ENCODE measurements at regions not wholly inside any gene's neighbourhood (a gene's known extent, or its start where the extent isn't known, plus 50 kb on each side); places are given as distances from the start of the nearest gene placed in this dataset.

DNA sequence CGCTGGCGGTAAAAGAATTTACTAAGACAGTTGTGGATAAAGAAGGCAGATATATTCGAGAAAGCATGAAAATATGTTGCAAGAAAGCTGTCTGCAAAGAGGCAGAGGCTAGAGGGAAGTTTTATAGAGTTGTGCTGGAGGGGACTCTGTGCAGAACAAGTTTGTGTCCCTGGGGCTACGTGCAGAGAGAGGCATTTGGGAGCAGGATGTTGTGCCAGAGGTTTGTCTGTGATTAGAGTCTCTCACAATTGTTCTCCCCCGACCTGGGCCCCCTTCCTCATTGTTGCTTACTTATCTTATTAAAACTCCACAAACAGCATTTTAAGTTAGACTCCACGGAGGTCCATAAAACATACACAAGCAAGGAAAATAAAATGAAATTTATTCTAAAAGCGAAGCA lies 831.3 kb downstream of the NLGN4X start:
- intact Hi-C loops (cut with micrococcal nuclease), result no loop called here

DNA sequence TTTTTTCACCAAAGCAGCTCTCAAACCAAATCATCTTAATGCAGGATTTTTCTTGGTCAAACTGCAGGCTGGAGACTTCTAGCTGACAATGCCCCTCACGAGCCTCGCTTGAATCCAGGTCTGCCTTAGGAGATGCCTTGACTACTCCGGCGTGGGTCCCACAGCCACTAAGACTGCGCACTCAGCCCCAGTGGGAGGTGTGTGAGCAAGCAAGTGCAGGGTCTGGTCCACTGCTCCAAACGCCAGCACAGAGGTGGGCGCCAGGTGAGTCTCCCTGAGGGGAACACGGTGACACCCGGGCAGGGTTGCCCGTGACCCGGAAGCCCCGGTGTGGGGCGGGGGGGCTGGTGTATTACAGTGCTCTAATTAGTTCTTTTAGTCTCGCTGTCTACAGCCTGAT lies 838.3 kb downstream of the NLGN4X start:
- Histone ChIP-seq H3F3A (ENCODE audit: low read length, unreplicated experiment) (no peaks in the 10 kb centered on the region), H3K36me3 (ENCODE audit: low read depth, low read length) (no peaks in the 10 kb centered on the region), H3K4me3 (ENCODE audit: low read length) (no peak overlapping the region), H2AFZ (ENCODE audit: low read length) (no peak overlapping the region), H3K4me2 (ENCODE audit: low read length) (no peak overlapping the region), H3K9me2 (replicated peaks; ENCODE audit: low read length) (no peaks in the 10 kb centered on the region), H3K9me3 (ENCODE audit: low read length) (no peaks in the 10 kb centered on the region), H3K9ac (ENCODE audit: low read length) (no peak overlapping the region), H3K27ac (ENCODE audit: low read length) (no peak overlapping the region), H3K4me1 (ENCODE audit: insufficient read depth, low read length) (no peaks in the 10 kb centered on the region), H3K79me2 (ENCODE audit: low read length) (no peaks in the 10 kb centered on the region), H3K27me3 (ENCODE audit: low read length) (no peaks in the 10 kb centered on the region), H4K20me1 (ENCODE audit: low read length) (no peaks in the 10 kb centered on the region)
- no peak for ATAC-seq
- intact Hi-C loops (cut with micrococcal nuclease), result no loop called here
- ChIA-PET CTCF (no interaction called here), POLR2A (ENCODE audit: unreplicated experiment) (no interaction called here)
- no peak for DNase-seq
- TF ChIP-seq, protein P1, sequence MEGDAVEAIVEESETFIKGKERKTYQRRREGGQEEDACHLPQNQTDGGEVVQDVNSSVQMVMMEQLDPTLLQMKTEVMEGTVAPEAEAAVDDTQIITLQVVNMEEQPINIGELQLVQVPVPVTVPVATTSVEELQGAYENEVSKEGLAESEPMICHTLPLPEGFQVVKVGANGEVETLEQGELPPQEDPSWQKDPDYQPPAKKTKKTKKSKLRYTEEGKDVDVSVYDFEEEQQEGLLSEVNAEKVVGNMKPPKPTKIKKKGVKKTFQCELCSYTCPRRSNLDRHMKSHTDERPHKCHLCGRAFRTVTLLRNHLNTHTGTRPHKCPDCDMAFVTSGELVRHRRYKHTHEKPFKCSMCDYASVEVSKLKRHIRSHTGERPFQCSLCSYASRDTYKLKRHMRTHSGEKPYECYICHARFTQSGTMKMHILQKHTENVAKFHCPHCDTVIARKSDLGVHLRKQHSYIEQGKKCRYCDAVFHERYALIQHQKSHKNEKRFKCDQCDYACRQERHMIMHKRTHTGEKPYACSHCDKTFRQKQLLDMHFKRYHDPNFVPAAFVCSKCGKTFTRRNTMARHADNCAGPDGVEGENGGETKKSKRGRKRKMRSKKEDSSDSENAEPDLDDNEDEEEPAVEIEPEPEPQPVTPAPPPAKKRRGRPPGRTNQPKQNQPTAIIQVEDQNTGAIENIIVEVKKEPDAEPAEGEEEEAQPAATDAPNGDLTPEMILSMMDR (conservative IDR thresholded peaks at IDR 0.05; ENCODE audit: low read depth, low read length), result no peak
- TF ChIP-seq EZH2phosphoT487 (IDR thresholded peaks at IDR 0.05; ENCODE audit: borderline replicate concordance, low read length) (no peak), EZH2 (IDR thresholded peaks at IDR 0.05; ENCODE audit: low read length, unreplicated experiment) (no peak)
- no TSS peak for BruUV-seq (replicated peaks)

More for the DNA sequence above, 831.3 kb downstream of the NLGN4X start:
- DNase-seq (no peak), ATAC-seq (no peak)
- Histone ChIP-seq H3K4me2 (ENCODE audit: low read length) (no peak overlapping the region), H3K9me2 (replicated peaks; ENCODE audit: low read length) (no peaks in the 10 kb centered on the region), H3K9ac (ENCODE audit: low read length) (no peak overlapping the region), H3K4me3 (ENCODE audit: low read length) (no peak overlapping the region), H3K79me2 (ENCODE audit: low read length) (no peaks in the 10 kb centered on the region), H2AFZ (ENCODE audit: low read length) (no peak overlapping the region), H3K4me1 (ENCODE audit: insufficient read depth, low read length) (no peaks in the 10 kb centered on the region), H3F3A (ENCODE audit: low read length, unreplicated experiment) (no peaks in the 10 kb centered on the region), H4K20me1 (ENCODE audit: low read length) (no peaks in the 10 kb centered on the region), H3K36me3 (ENCODE audit: low read depth, low read length) (no peaks in the 10 kb centered on the region), H3K27ac (ENCODE audit: low read length) (no peak overlapping the region), H3K9me3 (ENCODE audit: low read length) (no peaks in the 10 kb centered on the region), H3K27me3 (ENCODE audit: low read length) (no peaks in the 10 kb centered on the region)
- ChIA-PET CTCF (no interaction called here), POLR2A (ENCODE audit: unreplicated experiment) (no interaction called here)
- no TSS peak for BruUV-seq (replicated peaks)
- TF ChIP-seq, protein P1 (conservative IDR thresholded peaks at IDR 0.05; ENCODE audit: low read depth, low read length), result no peak
- TF ChIP-seq EZH2 (IDR thresholded peaks at IDR 0.05; ENCODE audit: low read length, unreplicated experiment) (no peak), EZH2phosphoT487 (IDR thresholded peaks at IDR 0.05; ENCODE audit: borderline replicate concordance, low read length) (no peak)

DNA sequence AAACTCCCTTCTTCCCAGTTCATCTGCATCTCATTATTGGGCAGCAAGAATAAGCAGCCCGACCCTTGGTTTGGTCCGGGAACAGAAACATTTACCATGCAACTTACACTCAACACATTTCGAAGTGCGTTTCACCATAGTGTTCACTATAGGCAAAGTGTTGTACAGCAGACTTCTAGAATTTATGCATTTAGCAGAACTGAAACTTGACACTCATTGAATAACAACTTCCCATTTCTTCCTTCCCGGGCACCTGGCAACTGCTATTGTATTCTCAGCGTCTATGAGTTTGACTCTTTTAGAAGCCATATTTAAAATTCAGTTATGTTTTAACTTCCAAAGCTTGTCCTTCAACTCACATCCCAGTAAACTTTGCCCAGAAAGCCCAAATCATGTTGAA lies 840.6 kb downstream of the NLGN4X start:
- DNase-seq (no peak), ATAC-seq (no peak)
- intact Hi-C loops (cut with micrococcal nuclease), result no loop called here
- no peaks in the 10 kb centered on the region for H3K9me3 ChIP-seq (ENCODE audit: low read length)
- H2AFZ ChIP-seq (ENCODE audit: low read length), result no peak overlapping the region
- ChIA-PET POLR2A (ENCODE audit: unreplicated experiment) (no interaction called here), CTCF (no interaction called here)
- H3K9ac ChIP-seq (ENCODE audit: low read length), result no peak overlapping the region
- no peaks in the 10 kb centered on the region for H3K27me3 ChIP-seq (ENCODE audit: low read length)
- H3K4me2 ChIP-seq (ENCODE audit: low read length), result no peak overlapping the region
- no peaks in the 10 kb centered on the region for H3K79me2 ChIP-seq (ENCODE audit: low read length)
- no peaks in the 10 kb centered on the region for H3K36me3 ChIP-seq (ENCODE audit: low read depth, low read length)
- no peaks in the 10 kb centered on the region for H4K20me1 ChIP-seq (ENCODE audit: low read length)
- no peaks in the 10 kb centered on the region for H3F3A ChIP-seq (ENCODE audit: low read length, unreplicated experiment)
- TF ChIP-seq EZH2phosphoT487 (IDR thresholded peaks at IDR 0.05; ENCODE audit: borderline replicate concordance, low read length) (no peak), EZH2 (IDR thresholded peaks at IDR 0.05; ENCODE audit: low read length, unreplicated experiment) (no peak)
- TF ChIP-seq, protein P1 (conservative IDR thresholded peaks at IDR 0.05; ENCODE audit: low read depth, low read length), result no peak
- no TSS peak for BruUV-seq (replicated peaks)
- no peak overlapping the region for H3K4me3 ChIP-seq (ENCODE audit: low read length)
- H3K27ac ChIP-seq (ENCODE audit: low read length), result no peak overlapping the region
- no peaks in the 10 kb centered on the region for H3K4me1 ChIP-seq (ENCODE audit: insufficient read depth, low read length)
- H3K9me2 ChIP-seq (replicated peaks; ENCODE audit: low read length), result no peaks in the 10 kb centered on the region
